GM19438 (cell line): ENCODE measurements at regions not wholly inside any gene's neighbourhood (a gene's known extent, or its start where the extent isn't known, plus 50 kb on each side); places are given as distances from the start of the nearest gene placed in this dataset.

Experiments used
- ATAC-seq: cut with Tn5 transposase; IDR thresholded peaks from one replicate; pipeline ENCODE4 v1.9.1; 2021; ENCODE audit warnings: low read depth; ENCODE audit not compliant: unreplicated experiment

DNA sequence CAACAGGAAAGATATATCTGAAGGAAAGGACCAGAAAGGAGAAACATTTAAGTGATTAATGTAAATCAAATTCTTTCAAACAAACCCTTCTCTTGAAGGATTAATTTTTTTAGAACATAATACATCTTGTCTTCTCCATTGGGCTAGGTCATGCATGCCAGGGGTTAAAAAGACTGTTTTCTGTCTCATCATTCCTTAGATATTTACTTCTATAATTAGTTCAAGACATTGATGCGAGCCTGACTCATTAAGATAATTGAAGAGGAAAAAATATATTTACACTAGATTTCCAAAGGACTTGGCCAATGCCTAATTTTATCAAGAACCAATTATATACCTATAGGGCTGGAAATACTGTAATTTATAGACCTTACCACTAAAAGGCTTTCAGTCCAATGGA is 166.6 kb upstream of the SETBP1 start:
- ATAC-seq: no peak

DNA sequence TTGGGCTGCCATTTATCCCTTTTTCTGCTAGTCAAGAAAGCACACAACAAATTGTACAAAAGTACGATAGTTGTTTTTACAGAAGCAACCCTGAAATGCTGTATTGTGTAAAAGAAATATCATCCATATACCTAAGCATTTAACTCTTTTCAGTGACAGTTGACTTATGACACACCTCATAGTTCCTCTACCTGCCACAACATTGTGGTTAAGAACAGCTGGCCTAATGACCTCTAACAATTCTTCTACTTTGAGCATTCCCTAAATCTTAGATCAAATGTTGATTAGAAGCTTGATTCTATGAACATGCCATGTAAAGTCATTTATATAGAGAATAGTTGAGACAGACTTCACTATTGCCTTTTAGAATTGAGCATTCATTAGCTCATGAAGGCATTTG is 165.9 kb upstream of the SETBP1 start:
- ATAC-seq: no peak

GRCh38 chr18:44516450-44516849 is 164.2 kb upstream of the SETBP1 start:
- no peak for ATAC-seq

DNA sequence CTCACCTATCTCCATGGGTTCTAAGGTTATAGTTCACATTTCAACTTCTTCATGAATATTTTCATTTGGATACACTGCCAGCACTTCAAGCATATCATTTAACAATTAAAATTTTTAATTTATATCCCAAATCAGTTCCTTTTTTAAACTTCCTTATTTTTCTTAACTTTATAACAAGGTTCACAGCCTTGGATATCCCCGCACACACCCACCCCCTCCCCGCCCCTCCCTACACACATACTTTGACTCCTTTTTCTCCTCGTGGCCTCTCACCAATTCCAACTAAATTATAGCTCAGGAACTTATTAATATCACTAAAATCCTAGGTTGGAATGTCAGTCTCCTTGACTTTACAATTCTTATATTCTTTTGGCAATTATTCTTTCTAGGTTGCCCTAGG is 163.6 kb upstream of the SETBP1 start:
- no peak for ATAC-seq

DNA sequence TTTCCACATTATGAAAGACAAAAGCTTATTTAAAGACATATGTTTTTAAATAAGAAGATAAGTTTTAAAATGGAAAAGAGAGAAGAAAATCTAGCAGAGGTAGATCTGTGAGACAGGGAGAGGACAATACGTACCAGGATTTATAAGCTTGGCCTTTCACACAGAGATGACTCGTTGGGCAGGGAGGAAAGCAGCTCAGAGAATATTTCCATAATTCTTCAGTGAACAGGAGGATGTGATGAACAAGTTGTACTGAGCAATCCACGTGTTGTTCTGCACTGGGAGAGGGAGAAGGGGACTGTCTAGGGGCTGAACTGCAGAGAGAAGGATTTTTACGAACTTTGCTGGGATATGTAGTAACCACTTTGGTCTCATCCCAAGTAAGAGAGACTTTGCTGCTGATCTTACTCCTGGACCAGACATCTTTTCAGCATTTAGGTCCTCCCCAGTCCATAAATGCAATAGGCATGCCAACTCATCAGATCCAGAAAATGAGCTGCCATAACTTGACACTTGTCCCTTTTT is 162.5 kb upstream of the SETBP1 start:
- no peak for ATAC-seq

GRCh38 chr18:44518666-44519065 is 162.0 kb upstream of the SETBP1 start:
- no peak for ATAC-seq

DNA sequence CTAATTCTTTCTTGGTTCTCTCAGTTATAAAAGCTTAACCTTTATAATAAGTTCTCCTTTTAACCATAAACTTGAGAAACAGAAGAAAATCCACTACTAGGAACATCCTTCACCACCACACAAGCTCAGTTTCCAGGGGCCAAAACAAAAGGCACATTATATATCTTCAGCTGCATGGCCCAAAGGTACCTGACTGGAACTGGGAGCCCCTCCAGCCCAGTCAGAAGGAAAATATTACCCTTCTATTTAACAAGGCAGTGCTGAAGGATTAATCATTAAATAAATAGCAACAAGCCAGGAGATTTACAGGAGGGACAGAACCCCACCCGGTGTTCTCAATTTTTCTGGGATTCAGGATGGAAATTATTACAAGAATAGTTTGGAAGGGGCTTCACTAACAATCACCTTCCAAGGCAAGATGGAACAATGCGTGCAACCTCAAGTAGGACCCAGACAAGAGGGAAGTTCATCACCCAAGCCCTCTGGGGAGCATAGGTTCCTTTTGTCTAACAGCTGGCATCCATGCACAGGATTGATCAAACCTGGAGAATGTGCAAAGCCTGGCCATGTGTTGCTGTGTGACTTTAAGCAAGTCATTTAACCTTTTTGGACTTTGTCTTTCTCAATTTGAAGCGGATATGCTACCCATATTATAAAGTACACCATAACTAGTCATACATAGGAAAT is 159.6 kb upstream of the SETBP1 start:
- no peak for ATAC-seq

GRCh38 chr18:44521668-44522022 is 159.0 kb upstream of the SETBP1 start:
- ATAC-seq: no peak

GRCh38 chr18:44526705-44527415 is 153.8 kb upstream of the SETBP1 start:
- ATAC-seq: no peak

- ATAC-seq: no peak
These were observed 147.6 kb upstream of the SETBP1 start for GRCh38 chr18:44533071-44533470.

- ATAC-seq: no peak
These were observed 144.6 kb upstream of the SETBP1 start for GRCh38 chr18:44536046-44536445.

- ATAC-seq: no peak
These were observed 144.1 kb upstream of the SETBP1 start for GRCh38 chr18:44536619-44537018.

DNA sequence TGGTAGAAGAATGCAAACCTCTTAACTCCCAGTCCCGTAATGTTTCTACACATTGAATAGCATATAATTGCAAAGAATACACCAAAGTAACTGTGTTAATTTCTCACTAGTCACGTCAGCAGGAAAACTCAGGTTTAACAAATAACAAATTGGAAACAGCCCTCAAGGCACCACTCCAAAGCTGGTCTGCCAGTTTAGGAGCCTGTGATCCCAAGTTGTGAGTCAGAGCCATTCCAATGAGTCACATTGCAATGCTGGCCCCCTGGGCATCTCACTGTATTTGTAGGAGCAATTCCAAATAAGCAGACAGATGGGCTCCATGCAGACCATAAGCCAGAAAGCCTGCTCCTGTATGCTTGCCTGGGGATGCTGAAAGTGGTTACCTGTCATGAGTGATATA is 143.2 kb upstream of the SETBP1 start:
- ATAC-seq: no peak

DNA sequence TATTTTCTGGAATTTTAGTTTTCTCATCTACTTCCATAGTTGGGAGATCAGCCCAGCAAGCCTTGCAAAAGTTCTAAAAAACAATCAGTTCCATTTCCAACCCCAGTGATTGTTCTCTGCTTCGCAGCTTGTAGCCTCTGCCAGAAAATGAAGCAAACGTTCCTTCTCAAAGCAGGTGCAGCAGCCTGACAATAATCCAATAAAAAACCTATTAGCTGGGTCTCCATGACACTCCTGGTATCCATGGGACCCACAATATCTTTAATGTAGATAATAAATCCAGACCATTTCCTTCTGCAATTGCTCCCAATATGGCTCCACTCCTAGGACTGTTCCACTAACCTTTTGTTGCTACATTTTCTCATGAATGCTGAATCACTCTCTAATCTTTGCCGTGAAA is 140.8 kb upstream of the SETBP1 start:
- no peak for ATAC-seq

- ATAC-seq: no peak
These were observed 139.5 kb upstream of the SETBP1 start for GRCh38 chr18:44541159-44541558.

DNA sequence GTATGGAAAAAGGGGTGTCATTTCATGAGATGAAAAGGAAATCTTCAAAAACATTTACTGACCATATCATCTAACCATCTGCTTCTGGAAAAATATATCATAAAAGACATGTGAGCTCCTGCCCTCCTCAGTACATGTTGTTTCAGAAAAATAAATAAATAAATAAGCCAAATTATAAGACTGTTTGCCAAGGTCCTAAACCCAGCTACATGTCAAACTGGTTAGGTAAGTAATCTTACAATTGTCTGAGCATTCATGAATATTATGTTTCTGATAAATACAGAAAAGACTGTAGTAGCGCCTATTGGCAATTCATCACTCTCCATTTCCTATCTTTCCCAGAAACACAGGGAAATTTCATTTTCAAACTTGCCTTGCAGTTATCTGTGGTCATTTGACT is 138.9 kb upstream of the SETBP1 start:
- ATAC-seq: no peak

DNA sequence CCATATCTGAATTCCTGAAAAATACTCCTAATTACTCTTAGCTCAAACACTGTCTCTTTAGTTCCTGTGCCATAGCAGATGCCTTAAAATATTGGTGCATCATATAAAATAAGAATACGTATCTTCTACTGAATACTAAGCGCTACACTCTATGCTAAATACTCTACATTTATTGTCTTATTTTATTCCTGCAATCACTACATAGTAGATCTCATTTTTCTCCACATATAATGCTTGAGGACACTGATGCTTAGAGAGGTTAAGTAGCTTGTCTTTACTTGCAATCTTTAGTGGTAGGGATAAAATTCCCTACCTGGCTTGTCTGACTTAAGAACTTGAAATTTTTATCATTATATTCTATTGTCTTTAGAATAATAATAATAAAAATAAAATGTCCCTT is 137.3 kb upstream of the SETBP1 start:
- ATAC-seq: no peak

- ATAC-seq: no peak
These were observed 135.2 kb upstream of the SETBP1 start for GRCh38 chr18:44545359-44545985.

DNA sequence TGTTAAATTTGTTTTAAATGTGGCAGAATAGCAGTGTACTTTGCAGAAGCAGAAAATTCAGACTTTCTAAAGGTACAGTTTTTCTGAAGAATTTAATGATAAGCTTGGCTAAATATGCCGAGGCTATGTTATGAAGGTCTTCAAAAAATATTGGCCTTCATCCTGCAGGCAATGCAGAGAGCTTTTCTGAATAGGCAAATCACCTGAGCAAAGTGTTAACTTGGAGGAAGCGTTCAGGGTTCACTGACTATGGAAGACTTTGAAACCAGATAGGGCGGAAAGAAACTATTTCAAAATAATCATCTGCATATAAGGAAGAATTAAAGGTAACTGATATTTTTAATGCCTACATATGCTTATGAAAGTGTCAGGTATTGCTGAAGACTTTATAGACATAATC is 133.7 kb upstream of the SETBP1 start:
- no peak for ATAC-seq

DNA sequence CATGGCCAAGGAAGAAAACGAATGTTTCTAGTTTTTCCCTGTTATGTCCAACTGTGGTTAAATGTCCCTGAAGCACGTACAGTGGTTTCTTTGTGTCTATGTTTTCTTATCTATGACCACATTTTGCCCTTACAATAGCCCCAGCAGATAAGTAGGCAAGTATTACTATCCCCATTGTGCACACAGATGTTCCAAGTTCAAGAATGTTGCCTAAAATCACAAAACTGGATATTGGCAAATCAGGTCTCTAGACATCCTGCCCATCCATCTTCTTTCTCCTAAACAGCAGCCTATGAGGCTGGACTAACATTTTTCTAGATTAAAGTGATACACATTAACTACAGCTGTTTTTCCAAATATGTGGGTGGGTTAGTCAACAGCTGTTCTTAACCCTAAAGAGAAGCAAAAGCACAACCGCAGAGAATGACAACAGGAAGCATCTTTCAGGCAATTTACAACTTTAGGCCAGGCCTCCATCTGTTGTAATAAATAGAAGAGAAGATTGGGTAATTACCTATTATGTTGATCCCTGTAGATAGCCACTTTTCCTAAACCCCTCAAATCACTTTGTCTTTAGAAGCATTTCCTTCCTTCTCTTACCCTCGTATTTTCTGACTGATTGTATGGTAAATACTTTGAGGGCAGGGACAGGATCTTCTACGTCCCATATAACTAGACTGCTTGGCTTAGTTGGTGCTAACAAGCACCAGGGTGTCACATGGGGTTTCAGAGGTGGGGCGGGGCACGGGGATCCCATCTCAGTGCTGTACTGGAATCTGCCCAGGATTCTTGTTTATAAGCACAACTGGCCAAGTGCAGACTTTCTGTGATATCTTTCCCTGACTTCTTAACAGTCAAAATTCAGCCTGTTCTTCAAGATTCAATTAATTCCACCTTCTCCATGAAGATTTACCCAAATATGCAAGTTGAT is 132.1 kb upstream of the SETBP1 start:
- ATAC-seq: no peak

- no peak for ATAC-seq
These were observed 128.0 kb upstream of the SETBP1 start for GRCh38 chr18:44552706-44553105.
